Erythroblast (primary cell): ENCODE measurements at regions not wholly inside any gene's neighbourhood (a gene's known extent, or its start where the extent isn't known, plus 50 kb on each side); places are given as distances from the start of the nearest gene placed in this dataset.

Source experiments
- GATA1 ChIP-seq: IDR thresholded peaks from 2 replicates; pipeline ENCODE4 v1.6.1; 2011; ENCODE audit warnings: low read depth, mild to moderate bottlenecking, control low read depth, low read length, moderate library complexity
- POLR2A ChIP-seq: IDR thresholded peaks from 2 replicates; pipeline ENCODE4 v1.6.1; 2011; ENCODE audit warnings: mild to moderate bottlenecking, low read length

DNA sequence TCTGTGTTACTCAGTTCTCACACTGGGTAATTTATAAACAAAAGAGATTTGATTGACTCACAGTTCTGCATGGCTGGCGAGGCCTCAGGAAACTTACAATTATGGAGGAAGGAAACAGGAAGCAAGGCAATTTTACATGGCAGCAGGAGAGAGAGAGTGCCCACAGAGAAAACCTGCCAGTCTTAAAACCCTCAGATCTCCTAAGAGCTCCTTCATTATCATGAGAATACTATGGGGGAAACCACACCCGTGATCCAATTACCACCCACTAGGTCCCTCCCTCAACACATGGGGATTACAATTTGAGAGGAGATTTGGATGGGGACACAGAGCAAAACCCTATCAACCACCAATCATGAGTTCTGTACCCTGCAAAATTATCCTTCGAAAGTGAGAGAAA, 1180.8 kb downstream of the JRKL start:
- no peak for TF ChIP-seq POLR2A
- no peak for TF ChIP-seq GATA1
